ENCODE measurements at regions not wholly inside any gene's neighbourhood (a gene's known extent, or its start where the extent isn't known, plus 50 kb on each side); places are given as distances from the start of the nearest gene placed in this dataset.

DNA sequence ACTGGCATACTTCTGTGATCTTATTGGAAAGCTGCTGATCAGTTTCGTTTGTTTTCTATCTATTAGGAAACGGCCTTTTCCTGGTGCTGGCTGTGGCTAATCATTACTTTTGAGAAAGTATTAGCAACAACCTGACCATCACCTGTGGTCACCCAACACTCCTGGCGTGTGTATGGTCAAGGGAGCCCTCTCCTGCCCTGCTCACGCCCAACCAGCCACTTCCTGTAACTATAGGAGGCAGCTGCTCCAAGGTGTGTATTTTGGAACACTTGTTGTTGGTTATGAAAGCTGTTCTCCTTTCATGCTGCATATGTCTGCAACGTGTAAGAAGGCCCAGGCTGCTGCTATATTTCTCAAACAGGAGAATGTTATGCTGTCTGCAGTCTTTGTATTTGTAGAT, 1582.8 kb downstream of the AACS start:
- DNase-seq: no peak

DNA sequence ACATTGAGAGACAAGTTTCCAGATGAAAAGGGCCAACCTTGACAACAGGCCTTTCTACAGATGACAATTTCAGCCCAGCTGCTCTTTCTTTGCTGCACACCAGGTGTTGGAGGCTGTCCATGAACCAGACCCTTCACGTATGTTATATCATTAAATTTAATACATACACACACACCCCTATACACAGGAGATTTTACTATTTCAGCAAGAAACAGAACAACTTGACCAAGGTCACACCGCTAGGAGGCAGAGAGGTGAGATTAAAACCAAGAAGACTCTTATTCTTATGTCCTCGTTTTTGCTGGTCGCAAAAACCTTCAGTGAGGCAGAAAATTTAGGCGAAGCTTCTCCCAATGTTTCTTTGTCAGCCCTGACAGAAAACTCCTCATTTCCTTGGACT, 1585.9 kb downstream of the AACS start:
- no peak for DNase-seq

DNA sequence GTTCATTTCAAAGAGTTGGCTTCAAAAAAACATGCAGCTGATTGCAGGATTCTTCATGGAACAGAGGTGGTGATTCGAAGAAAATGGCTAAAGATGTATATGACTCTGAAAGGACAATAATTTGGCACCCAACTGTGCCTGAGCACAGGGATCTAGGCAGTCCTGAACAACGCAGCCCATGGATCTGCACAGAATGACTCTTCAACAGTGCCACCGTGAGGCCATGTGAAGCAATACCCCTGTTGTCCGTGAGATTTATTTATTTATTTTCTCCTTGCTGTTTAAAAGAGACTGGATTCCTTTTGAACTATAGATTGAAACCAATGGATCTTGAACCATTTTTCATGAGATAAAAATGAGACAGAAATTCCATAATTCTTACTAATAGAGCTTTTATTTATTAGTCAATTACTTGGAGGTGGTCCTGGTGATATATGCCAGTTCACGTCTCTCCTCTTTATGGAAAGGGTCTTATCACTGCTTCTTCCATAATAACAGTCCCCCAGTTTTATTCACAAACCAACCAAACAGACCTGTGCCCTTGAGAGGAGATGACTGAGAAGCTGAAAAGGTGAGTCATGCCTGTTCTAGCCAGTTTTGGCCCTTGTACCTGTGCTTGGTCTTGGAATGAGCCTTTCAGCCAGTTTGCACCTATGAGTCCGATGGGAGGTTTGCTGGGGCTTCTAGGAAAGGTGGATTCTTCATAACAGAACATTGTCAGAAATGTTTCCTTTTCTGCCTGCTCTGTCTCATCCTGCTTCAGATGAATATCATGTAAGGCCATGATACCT, 1598.3 kb downstream of the AACS start:
- no peak for DNase-seq

DNA sequence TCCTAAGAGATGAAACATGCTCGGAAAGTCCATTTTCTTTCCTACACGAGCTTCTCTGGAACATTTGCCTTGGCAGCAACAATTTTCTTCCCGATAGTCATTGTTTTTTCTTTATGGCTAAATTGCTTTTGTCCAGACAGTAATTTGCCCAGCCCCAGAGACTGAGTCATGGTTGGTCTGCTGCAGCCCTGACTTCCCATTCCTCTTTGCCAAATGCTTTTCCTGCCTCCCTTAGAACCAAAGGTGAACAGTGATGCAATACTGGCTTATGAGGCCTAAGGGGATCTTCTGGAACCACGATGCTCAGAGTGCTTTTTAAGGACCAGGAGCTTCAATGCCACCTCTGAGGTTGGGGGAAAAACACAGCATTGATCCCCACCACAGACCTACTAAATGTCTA, 1599.6 kb upstream of the TMEM132C start:
- no peak for DNase-seq

DNA sequence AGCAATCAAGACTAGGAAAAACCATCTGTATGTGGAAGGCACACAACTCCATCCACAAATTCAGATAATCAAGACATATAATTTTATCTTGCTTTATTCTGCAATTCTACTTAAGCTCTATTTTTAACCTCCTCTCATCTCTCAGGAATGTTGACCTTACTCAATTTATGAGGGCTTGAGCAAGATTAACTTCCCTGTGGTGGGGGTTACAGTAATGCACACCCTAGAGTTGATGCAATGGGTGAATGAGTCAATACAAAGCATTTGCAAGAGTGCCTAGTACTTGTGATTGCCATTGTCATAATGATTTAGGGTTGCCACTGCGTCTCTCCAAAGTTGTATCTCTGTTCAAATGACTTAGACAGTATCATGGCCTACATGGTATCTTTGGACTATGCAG, 1598.4 kb upstream of the TMEM132C start:
- DNase-seq: no peak

DNA sequence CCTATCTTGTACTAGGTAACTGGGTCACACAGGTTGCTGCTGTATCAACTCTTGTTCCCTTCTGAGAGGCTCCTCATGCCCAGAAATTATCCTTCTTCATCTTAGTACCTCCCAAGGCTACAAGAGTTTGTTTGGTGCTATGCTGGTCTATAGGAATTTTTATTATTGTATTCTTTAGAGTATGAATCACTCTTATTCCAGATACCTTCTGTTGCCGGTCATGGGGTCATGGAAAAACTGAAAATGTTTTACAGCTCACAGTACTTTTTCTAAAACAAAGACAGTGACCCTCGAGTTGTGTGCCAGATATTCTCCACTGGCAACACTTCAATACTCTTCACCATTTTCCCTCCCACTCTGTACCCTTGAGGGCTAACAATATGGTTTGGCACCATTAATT, 1598.0 kb upstream of the TMEM132C start:
- no peak for DNase-seq

DNA sequence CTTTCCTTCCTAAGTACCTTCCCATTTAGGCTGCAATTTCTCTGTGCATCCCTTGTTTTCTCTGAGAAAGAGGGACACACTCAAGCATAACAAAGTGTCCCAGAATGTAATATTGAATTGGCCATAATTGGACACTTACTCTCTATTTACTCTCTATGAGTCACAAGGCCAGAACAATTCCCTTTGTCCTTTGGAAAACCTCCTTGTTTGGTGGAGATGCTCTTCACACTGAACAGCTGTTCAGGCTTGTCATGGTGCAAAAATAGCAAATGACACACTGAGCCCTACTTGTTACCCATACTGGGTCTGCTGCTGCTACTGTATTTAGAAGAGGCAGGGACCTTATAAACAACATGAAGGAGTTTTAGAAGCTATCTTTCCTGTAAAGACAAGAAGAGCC, 1590.5 kb upstream of the TMEM132C start:
- no peak for DNase-seq

DNA sequence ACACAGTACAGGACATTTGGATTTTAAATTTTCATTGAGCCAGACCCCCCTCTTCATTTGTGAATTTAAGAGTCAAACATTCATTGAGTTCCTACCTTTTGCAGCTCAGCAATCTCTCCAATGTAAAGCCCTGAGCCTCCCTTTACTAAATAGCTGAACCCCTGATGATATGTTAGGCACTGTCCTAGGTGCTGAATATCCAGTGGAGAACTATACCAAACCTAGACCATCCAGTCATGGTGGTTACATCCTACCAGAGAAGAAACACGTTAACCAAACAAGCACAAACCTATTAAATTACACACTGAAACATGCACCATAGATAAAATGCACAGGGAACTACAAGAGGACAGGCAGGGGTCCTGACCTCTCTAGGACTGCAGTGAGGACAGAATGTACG, 1585.3 kb upstream of the TMEM132C start:
- DNase-seq: no peak

DNA sequence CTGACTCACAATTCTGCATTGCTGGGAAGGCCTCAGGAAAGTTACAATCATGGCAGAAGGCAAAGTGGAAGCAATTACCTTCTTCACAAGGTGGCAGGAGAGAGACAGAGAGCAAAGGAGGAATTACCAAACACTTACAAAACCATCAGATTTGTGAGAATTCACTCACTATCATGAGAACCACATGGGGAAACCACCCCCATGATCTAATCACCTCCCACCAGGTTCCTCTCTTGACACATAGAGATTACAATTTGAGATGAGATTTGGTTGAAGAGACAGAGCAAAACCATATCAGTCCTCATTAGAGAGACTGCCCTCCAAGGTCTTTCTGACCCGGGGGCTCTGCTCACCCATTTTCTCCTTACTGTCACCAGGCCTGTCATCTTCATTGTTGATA, 1582.3 kb upstream of the TMEM132C start:
- DNase-seq: no peak

DNA sequence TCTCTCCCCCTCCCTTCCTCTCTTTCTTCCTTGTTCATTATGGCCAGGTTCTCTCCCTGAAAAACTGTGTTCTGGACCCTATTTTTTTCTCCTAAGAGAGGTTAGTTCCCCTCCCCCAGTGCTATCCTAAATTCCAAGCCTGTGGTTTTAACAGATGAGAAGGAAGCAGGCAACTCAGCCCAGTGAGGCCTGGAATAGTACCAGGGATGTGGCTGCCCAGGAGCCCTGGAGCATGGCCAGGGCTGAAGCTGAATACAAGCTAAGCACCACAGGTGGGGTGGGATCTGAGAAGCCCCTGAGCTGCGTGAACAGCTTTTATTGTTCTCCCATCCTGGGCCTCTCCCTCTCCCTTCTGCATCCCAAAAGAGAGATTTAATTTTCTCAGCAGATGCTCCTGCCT, 1581.3 kb upstream of the TMEM132C start:
- no peak for DNase-seq

DNA sequence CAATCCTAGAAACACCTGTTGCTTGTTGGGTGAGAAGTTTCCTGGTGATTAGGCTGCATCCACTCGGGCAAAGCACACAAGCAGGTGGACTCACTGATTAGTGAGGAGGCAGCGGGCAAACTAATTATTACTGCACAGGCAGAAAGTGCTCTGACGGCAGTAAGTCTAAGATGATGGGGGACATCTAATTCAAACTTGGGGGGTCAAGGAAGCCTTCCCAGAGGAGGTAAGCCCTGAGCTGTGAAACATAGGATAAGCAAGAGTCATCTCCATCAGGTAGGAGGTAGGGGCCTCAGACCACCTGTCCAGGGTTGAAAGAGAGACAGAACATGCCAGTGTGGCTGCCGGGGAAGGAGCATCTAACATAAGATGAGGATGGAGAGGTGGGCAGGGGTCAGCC, 1578.4 kb upstream of the TMEM132C start:
- no peak for DNase-seq

DNA sequence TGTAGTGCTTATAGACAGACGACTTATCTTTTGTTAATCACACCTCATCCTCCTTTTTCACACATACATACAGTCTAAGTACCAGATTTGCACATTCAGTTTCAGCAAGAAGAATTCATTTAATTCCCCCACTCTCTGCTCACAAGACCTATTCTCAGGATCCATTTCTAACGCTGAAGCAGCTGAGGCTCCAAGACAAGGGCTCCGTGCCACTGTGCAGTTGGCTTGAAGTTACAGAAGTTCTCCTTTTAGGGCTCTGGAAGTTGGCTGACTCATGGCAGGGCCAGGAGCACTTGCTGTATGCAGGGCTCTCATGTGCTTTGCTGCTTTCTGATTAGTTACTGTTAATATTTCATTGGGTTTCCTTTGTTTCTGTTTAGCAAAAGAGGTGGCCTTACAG, 1566.9 kb upstream of the TMEM132C start:
- no peak for DNase-seq

DNA sequence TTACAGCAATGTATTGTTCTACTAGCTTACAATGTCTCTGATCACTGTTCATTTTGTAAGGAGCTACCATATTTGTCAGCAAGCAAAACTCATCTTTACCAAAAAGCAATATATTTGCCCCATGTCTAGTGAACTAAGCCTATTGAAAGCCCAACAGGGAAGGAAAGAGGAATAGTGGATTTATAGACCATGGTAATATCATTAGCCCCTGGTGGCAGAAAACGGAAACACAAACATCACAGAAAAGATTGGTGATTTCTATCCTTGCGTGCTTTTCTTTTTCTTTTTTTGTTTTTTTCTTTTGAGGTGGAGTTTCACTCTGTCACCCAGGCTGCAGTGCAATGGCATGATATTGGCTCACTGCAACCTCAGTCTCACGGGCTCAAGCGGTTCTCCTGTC, 1562.4 kb upstream of the TMEM132C start:
- no peak for DNase-seq

DNA sequence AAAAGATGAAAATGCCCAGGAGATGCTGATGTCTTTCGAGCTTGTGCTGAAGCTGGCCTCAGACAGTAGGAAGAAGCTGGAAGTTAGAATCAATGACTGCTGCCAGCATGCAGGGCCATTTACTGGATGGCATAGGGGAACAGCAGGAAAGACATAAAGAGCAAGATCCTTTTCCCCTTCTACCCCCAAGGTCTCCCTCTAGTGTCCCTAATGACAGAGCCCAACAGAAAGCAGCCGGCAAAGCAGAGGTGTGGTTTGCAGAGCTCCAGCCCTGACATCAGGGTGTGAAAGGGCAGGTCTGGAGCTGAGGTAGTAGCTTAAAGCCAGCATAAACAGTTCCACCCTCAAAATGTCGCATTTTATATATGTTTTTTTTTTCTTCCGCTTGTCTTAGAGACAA, 1560.7 kb upstream of the TMEM132C start:
- no peak for DNase-seq

DNA sequence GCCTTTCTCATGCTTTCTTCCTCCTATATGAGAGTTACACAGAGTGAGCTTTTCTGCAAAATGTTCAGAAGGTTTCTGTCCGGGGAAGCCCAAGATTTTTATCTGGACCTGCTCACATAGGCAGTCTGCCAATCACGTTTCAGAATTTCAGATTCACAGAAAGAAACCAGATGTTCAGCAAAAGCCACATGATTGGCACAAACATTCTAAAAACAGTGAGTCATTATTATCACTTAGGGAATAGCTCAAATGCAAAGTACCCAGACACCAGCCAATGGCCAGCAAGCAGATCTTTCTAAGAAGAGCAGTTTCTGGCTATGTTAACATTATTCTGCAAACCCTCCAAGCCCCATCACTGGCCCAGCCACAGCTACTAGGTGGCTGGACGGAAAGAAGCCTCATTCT, 1558.5 kb upstream of the TMEM132C start:
- DNase-seq: no peak

DNA sequence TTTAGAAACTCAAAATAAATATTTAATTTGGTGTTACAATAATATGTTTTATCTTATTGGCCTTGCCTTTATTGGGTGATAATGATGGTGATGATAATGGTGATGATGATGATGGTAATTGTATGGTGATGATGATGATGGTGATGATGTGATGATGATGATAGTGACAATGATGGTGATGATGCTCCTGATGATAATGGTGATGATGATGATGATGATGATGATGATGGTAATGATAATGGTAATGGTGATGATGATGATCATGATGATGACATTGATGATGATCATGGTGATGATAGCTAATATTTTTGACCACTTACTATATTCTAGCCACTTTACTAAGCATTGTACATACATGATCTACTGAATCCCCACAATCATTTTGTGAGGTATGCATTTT, 1548.6 kb upstream of the TMEM132C start:
- no peak for DNase-seq

DNA sequence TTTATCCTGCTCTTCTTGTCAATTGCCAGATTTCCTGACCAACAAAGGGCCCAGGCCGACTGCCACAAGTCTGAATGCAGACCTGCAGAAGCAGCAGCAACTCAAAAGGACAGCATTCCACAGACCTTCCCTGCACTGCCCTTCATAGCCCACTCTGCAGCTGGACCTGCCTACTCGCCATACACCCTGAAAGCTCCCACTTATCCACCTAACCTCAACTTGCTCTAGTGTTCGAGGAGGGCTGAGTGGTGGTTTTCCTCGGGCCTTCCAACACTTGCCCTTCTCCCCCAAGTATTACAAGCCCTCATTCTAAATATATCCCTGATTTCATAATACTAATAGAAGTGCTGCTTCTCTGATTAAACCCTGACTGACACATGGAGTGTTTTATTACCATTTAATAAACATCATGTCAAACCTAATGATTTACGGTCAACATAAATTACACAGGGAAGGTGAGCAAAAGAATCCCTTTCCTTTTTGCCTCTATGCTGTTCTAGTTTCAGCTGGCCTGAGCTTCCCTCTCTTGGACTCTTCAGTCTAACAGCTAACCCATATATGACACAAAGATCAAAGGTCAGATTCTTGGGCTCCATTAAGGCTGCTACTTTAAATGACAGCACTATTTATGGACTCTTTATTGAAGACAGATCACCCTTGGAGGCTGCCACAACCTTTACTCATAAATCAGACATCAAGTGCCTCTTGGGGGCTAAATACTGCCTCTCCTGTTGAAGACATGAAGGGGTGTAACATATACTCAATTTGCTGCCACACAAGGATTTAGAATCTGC, 1546.9 kb upstream of the TMEM132C start:
- no peak for DNase-seq

DNA sequence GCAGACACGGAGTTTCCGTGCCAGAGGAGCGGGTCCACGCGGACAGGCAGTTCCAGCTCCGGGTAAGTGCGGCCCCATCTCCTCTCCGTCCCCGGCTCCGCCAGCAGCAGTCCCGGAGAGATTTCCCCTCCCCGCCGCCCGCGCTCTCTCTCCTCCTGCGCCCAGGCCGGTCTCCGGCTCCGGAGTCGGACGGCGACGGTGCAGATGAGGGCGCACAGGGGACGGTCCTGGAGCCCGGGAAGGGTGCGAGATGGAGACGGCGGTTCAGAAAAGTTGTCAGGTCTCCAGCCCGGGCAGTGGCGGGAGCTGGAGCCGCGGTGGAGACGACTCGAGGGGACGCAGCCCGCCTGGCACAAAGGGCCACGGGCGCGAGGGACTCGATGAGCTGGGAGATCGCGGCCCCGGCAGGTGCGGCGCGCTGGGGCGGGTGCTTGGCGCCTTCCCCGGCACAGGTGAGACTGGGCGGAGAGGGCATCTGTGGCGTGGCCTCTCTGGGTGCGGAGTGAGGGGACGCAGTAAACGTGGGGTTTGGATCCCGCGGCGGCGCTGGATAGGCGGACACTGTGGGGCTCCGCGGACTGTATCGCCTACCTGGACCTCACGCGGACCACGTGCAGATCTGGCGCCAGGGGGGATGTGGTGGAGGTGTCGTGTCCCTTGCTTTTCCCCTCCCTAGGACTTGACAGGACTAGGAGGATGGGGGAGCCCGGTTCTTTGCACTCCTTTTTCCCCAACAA, 1540.3 kb upstream of the TMEM132C start:
- DNase-seq: no peak

DNA sequence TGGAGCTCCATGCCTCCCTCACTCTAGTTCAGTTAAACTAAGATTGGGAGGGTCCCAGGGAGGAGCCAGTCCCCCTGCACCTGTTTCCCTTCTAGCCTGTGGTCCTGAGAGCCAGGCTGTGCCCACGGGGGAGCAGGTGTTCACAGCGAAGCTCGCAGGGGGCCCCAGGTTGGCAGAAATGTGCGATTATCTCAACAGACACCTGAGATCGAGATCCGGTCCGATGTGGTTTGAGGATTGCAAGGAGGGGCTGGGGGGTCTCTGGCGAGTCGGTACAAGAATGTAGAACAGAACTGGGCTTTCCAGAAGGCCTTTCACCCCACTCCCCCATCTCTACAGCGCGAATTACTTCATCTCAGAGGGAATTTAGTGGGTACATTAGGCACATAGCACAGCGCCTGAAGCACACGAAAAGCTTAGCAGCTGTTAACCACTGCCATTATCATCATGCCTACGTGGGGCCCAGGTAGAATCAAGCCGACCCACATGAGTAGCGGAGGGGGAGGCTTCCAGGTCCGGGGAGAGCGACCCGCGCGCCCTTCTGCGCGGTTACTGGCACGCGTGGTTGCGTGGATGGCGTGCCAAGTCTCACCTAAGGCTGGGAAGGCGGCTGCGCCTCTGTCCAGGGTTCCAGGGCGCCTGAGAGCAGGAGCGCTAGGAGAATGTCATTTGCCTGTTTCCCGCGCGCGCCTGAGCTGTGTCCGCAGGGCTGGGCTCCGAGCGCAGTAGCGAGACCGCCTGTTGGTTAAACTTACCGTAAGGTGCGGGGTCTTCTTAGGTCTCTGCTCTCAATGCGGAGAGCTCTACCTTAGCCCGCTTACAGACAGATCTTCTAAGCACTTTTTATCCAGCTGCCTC, 1539.5 kb upstream of the TMEM132C start:
- DNase-seq: no peak

DNA sequence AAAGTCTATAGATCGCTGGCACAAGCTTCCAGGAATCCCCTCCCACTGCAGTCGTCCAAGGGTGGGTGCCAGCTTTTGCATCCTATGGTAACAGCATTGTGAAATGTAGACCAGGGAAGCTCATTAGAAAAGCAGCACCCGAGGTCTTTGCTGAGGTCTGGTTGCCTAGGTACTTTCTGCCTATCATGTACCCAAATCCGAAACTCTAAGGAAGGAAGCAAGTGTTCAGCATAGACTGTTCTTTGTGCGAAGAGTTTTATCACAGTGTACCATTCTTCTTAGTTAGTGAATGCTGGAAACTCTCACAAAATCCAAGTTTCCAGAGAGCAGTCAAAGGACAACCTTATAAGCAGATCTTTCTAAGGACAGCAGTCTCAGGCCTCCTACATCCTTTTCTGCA, 1532.7 kb upstream of the TMEM132C start:
- no peak for DNase-seq

DNA sequence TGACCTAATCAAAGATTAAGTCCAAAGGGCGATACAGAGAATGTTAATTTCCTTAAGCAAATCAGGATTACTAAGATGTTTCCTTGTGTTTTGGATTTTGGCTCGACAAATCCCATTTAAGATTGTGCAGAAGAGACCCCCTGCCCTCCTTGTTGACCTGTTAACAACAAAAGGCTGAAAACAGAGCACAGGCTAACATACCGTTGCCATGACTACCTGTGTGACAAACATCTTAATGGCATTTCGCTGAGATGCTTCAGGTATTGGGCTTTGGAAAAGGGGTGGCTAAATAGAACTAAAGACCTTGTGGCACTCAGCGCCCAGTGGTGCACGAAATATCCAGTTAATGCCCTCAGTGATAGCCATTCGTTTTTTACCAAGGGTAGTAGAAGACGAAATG, 1532.3 kb upstream of the TMEM132C start:
- no peak for DNase-seq

DNA sequence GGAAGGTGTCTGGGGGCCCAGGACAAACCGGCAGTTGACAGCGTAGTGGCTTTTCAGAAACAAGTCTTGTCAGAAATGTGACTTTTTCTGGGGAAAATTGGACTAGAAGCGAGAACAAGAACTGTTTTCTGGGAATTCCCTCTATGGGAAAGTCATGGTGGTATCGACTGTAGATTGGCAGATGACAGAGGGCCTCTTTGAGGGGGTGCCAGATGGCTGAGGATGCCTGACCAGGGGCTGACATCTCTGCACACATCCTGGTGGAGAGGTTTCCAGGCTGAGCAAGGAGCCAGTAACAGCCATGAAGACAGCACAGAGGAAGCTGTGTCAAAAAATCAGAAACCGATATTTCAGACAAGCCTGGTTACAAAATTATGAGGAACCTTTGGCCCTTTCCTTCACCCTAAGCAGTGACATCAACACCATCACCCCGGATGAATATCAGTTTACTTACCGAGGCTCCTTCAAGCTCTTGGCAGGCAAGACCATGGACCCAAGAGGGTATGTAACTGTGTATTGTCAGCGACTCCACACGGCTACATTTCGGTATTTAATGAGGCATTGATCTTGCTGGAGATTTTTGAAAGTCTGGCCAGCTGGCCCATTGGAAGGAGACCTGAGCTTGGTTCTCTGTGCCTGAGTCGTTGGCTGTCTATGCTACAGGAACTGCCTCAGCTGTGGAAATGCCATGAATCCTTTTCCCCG, 1525.3 kb upstream of the TMEM132C start:
- DNase-seq: no peak
